ENCODE measurements at regions not wholly inside any gene's neighbourhood (a gene's known extent, or its start where the extent isn't known, plus 50 kb on each side); places are given as distances from the start of the nearest gene placed in this dataset.

DNA sequence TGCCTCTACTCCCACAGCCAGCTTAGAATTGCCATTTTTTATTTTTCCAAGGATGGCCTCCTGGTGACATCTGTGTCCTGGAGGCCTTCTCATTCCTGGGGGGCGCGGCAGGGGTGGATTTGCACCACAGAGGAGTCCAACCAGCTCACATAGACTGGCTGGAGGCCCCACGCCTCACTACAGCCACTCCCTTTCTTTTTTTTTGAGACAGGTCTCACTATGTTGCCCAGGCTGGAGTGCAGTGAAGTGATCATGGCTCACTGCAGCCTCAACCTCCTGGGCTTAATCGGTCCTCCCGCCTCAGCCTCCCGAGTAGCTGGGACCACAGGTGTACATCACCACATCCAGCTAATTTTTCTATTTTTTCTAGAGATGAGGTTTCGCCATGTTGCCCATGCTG, 57.6 kb upstream of the DOCK1 start:
- no peak for DNase-seq (ENCODE audit: low spot score)

DNA sequence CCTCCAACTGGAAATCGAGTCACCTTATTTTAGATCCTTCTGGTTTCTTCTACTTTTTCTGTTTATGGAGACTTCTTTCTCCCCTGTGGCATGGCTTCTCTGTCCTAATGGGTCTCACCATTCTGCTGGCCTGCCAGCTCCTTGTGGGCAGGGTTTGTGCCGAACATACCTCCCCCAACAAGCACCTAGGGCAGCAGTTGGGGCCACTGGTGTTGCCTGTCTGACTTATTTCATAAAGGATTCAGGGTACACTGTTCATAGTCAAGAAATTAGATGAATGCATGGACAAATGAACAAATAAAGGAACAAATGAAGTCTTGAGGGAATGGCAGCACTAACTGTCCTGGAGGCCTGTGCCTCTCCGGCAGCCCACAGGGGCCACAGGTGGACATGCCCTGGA, 55.6 kb upstream of the DOCK1 start:
- no peak for DNase-seq (ENCODE audit: low spot score)

DNA sequence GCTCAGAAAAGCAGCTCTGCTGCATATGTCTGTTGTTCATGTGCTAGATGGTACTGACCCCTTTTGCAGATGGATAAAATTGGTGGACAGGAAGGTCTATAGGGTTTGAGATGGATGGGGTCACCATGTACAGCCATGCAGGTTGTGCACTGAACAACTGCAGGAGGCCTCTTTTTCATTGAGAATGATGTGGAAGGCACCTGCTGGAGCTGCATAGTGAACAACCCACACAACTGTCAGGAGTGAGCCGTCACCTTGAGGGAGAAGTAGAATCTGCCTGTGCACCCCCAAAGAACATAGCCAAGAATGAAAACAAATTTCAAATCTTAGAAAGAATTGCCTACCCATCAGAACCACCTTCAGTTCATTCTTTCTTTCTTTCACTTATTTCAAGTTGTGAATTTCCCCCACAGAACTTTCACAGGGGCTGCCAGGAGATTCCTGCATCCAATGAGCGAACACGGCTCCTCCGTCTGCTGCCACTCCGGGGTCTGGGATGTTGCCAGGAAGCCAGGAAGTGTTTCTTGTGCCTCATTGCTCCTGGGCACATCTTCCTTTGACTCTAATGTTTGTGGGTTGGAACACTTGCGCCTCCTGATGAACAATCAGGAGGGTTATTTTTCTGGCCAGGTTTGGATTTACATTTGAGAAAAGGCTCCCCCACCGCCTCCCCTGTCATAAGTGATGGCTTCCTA, 53.7 kb upstream of the DOCK1 start:
- DNase-seq (ENCODE audit: low spot score): no peak

DNA sequence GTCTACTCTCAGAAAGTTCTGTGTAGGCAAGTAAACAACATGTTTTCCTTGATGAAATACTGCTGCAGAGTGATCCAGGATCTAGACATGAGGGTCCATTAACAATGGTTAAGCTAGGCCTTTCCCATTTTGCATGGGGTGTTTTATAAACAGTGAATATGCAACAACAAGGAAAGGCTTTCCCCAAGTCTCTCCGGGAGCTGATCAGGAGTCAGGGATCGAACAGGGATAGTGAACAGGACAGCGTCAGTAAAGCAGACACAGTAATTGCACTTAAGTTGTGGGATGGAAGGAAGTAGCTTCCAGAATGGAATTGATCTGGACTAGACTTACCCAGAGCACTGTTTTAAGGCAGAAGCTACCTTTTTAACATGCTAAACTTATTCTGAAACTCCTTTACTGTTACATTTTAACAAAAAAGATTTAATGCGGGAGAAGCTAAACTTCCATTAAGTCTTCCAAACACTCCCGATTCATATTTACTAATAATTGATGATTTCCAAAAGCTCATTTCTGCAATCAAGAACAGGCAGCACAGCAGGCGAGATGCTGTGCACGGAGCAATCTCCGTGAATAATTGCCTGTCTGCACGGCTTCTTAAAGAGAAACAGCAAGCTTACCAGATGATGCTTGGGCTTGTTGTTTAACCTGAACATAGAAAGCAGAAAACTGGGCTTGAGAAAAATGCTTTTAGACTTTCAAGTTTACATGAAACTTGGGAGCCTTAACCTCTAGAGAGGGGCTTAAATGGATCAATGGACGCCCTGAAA, 50.3 kb upstream of the DOCK1 start:
- no peak for DNase-seq (ENCODE audit: low spot score)

Data from RKO (cell line).